Smooth muscle cell of the brain vasculature (primary cell): ENCODE measurements at regions not wholly inside any gene's neighbourhood (a gene's known extent, or its start where the extent isn't known, plus 50 kb on each side); places are given as distances from the start of the nearest gene placed in this dataset.

ENCODE experiments used
- DNase-seq: peaks from one replicate; pipeline ENCODE4 v3.0.0-alpha.2; 2012; ENCODE audit warnings: low read depth, low spot score

- DNase-seq, result no peak
These were observed 117.2 kb upstream of the ARGLU1 start for GRCh38 chr13:106685143-106685542.

- no peak for DNase-seq
These were observed 116.0 kb upstream of the ARGLU1 start for GRCh38 chr13:106683918-106684317.

GRCh38 chr13:106683179-106683578, 115.2 kb upstream of the ARGLU1 start:
- no peak for DNase-seq

GRCh38 chr13:106681997-106682396, 114.1 kb upstream of the ARGLU1 start:
- DNase-seq, result no peak

- no peak for DNase-seq
These were observed 113.6 kb upstream of the ARGLU1 start for GRCh38 chr13:106681536-106681935.

- DNase-seq, result no peak
These were observed 113.0 kb upstream of the ARGLU1 start for GRCh38 chr13:106680796-106681472.

- DNase-seq, result no peak
These were observed 110.9 kb upstream of the ARGLU1 start for GRCh38 chr13:106678646-106679418.

- no peak for DNase-seq
These were observed 107.4 kb upstream of the ARGLU1 start for GRCh38 chr13:106675311-106675710.

GRCh38 chr13:106660746-106661625, 93.0 kb upstream of the ARGLU1 start:
- DNase-seq, result no peak

GRCh38 chr13:106657104-106657503, 89.2 kb upstream of the ARGLU1 start:
- DNase-seq, result no peak

- no peak for DNase-seq
These were observed 88.2 kb upstream of the ARGLU1 start for GRCh38 chr13:106656186-106656585.

GRCh38 chr13:106651442-106651841, 83.5 kb upstream of the ARGLU1 start:
- no peak for DNase-seq

- DNase-seq, result no peak
These were observed 82.8 kb upstream of the ARGLU1 start for GRCh38 chr13:106650690-106651205.

- DNase-seq, result no peak
These were observed 81.6 kb upstream of the ARGLU1 start for GRCh38 chr13:106649495-106649894.

- no peak for DNase-seq
These were observed 72.6 kb upstream of the ARGLU1 start for GRCh38 chr13:106640515-106640914.

GRCh38 chr13:106637519-106637918, 69.6 kb upstream of the ARGLU1 start:
- no peak for DNase-seq

GRCh38 chr13:106636492-106636891, 68.6 kb upstream of the ARGLU1 start:
- DNase-seq, result no peak

GRCh38 chr13:106635616-106636015, 67.7 kb upstream of the ARGLU1 start:
- DNase-seq, result no peak

GRCh38 chr13:106633321-106633720, 65.4 kb upstream of the ARGLU1 start:
- DNase-seq, result no peak

- no peak for DNase-seq
These were observed 62.7 kb upstream of the ARGLU1 start for GRCh38 chr13:106630650-106631049.

- DNase-seq, result no peak
These were observed 62.2 kb upstream of the ARGLU1 start for GRCh38 chr13:106630162-106630561.
